ENCODE measurements at regions not wholly inside any gene's neighbourhood (a gene's known extent, or its start where the extent isn't known, plus 50 kb on each side); places are given as distances from the start of the nearest gene placed in this dataset.

GRCh38 chr4:102449751-102450352 is 51.3 kb upstream of the NFKB1 start:
- Histone ChIP-seq H3K36me3 (no peaks in the 10 kb centered on the region), H3K27me3 (no peaks in the 10 kb centered on the region), H3K4me1 (ENCODE audit: control insufficient read depth in 1 of 2, insufficient read depth in 1 of 2, low read depth in 1 of 2, low read length in 1 of 2) (no peaks in the 10 kb centered on the region), H3K4me3 (ENCODE audit: low read depth in 1 of 2, low read length in 1 of 2) (no peak overlapping the region), H3K27ac (no peak overlapping the region), H3K9me3 (no peaks in the 10 kb centered on the region)
- TF ChIP-seq CTCF (IDR thresholded peaks at IDR 0.05), result no peak

GRCh38 chr4:102451266-102451665 is 49.9 kb upstream of the NFKB1 start:
- H3K4me3 ChIP-seq (ENCODE audit: low read depth in 1 of 2, low read length in 1 of 2), result no peak overlapping the region
- no peak overlapping the region for H3K27ac ChIP-seq
- TF ChIP-seq CTCF (IDR thresholded peaks at IDR 0.05), result no peak
- H3K27me3 ChIP-seq, result no peaks in the 10 kb centered on the region
- no peaks in the 10 kb centered on the region for H3K4me1 ChIP-seq (ENCODE audit: control insufficient read depth in 1 of 2, insufficient read depth in 1 of 2, low read depth in 1 of 2, low read length in 1 of 2)
- no peaks in the 10 kb centered on the region for H3K36me3 ChIP-seq
- H3K9me3 ChIP-seq, result no peaks in the 10 kb centered on the region
